Keratinocyte (primary cell): ENCODE measurements at regions not wholly inside any gene's neighbourhood (a gene's known extent, or its start where the extent isn't known, plus 50 kb on each side); places are given as distances from the start of the nearest gene placed in this dataset.

Experiments
- DNase-seq: peaks from one replicate; pipeline ENCODE4 v3.0.0-alpha.2; 2011; ENCODE audit warnings: low read depth, missing footprints, low spot score
- FAIRE-seq: peaks from 2 replicates; lab custom pipeline; 2011; peaks lifted over from hg19 to GRCh38; lab: Jason Lieb, UNC
- H2AFZ ChIP-seq: 2 replicates; pipeline ENCODE4 v1.6.0; 2012; ENCODE audit warnings: low read length, control low read depth, inconsistent platforms; ENCODE audit not compliant: control insufficient read depth
- H3K27ac ChIP-seq: 2 replicates; pipeline ENCODE4 v1.5.1; 2011; ENCODE audit warnings: low read length; ENCODE audit not compliant: control insufficient read depth, insufficient read depth
- H3K27me3 ChIP-seq: 3 replicates; pipeline ENCODE4 v1.6.0; 2011; ENCODE audit warnings: low read length; ENCODE audit not compliant: control insufficient read depth, insufficient read depth; ENCODE audit errors: extremely low read depth
- H3K36me3 ChIP-seq, 2 experiments: 2 replicates in 1 of 2; 3 replicates in 1 of 2; pipeline ENCODE4 v1.5.1; 2011; ENCODE audit warnings: low read length in 2 of 2, mild to moderate bottlenecking in 1 of 2; ENCODE audit not compliant: control insufficient read depth in 2 of 2, insufficient read depth in 2 of 2; ENCODE audit errors: extremely low read depth in 1 of 2
- H3K4me1 ChIP-seq: 3 replicates; pipeline ENCODE4 v1.5.1; 2011; ENCODE audit warnings: low read length; ENCODE audit not compliant: control insufficient read depth, insufficient read depth; ENCODE audit errors: extremely low read depth
- H3K4me2 ChIP-seq: 3 replicates; pipeline ENCODE4 v1.6.0; 2011; ENCODE audit warnings: low read depth, low read length; ENCODE audit not compliant: control insufficient read depth, insufficient read depth; ENCODE audit errors: extremely low read depth
- H3K4me3 ChIP-seq, 3 experiments: fragments of 200-600 bp in 1 of 3; sonication (generic) in 1 of 3; 2 replicates in 2 of 3; 3 replicates in 1 of 3; pipeline ENCODE4 v1.5.1; 2011 to 2016; ENCODE audit warnings: low read length in 3 of 3, mild to moderate bottlenecking in 3 of 3, control low read depth in 2 of 3, inconsistent platforms in 1 of 3, low read depth in 1 of 3, mixed read lengths in 1 of 3, mixed run types in 1 of 3, moderate library complexity in 1 of 3; ENCODE audit not compliant: control insufficient read depth in 2 of 3, insufficient read depth in 2 of 3; ENCODE audit errors: extremely low read depth in 1 of 3
- H3K79me2 ChIP-seq: 2 replicates; pipeline ENCODE4 v1.6.0; 2012; ENCODE audit warnings: low read length; ENCODE audit not compliant: control insufficient read depth, insufficient read depth
- H3K9ac ChIP-seq: 3 replicates; pipeline ENCODE4 v1.6.0; 2011; ENCODE audit warnings: low read length; ENCODE audit not compliant: control insufficient read depth, insufficient read depth; ENCODE audit errors: extremely low read depth
- H3K9me1 ChIP-seq: 3 replicates; pipeline ENCODE4 v1.6.0; 2011; ENCODE audit warnings: low read length; ENCODE audit not compliant: control insufficient read depth, insufficient read depth; ENCODE audit errors: extremely low read depth
- H3K9me3 ChIP-seq: 2 replicates; pipeline ENCODE4 v1.5.1; 2012; ENCODE audit warnings: low read depth, low read length; ENCODE audit not compliant: control insufficient read depth
- H4K20me1 ChIP-seq: 3 replicates; pipeline ENCODE4 v1.6.0; 2011; ENCODE audit warnings: low read length; ENCODE audit not compliant: control insufficient read depth, insufficient read depth; ENCODE audit errors: extremely low read depth
- CTCF ChIP-seq, 3 experiments: IDR thresholded peaks in 1 of 3; conservative IDR thresholded peaks in 1 of 3; optimal IDR thresholded peaks in 1 of 3; 2 replicates in 2 of 3; 3 replicates in 1 of 3; pipeline versions ENCODE3 to v1.5.1; 2011; ENCODE audit warnings: low read length in 3 of 3, mild to moderate bottlenecking in 3 of 3, moderate library complexity in 2 of 3, control low read depth in 1 of 3, inconsistent platforms in 1 of 3; ENCODE audit not compliant: insufficient read depth in 2 of 3; ENCODE audit errors: extremely low read depth in 1 of 3
- EZH2 ChIP-seq: IDR thresholded peaks from one replicate; pipeline ENCODE4 v1.6.1; 2012; ENCODE audit warnings: inconsistent platforms, mild to moderate bottlenecking, low read length, moderate library complexity
- dilution Hi-C: fragments of 300-500 bp; cut with MboI; formaldehyde crosslinking; loops from one replicate; pipeline ENCODE4 v1.7.0; 2020; ENCODE audit warnings: low sequenced_read_pairs; ENCODE audit not compliant: extremely low pct_ligation_motif_present

- dilution Hi-C loops, result loop anchor here (25.0 kb wide), 1 partner anchor 444 kb away; no protein-coding TSS in a partner anchor
- Histone ChIP-seq H3K36me3 (no peaks in the 10 kb centered on the region), H3K9me1 (no peaks in the 10 kb centered on the region), H3K27me3 (no peaks in the 10 kb centered on the region), H2AFZ (no peak overlapping the region), H3K79me2 (no peaks in the 10 kb centered on the region), H3K9ac (no peak overlapping the region), H3K4me2 (no peak overlapping the region), H3K4me3 (no peak overlapping the region), H3K4me1 (no peaks in the 10 kb centered on the region), H3K9me3 (no peaks in the 10 kb centered on the region), H3K27ac (no peak overlapping the region), H4K20me1 (no peaks in the 10 kb centered on the region)
- DNase-seq, result no peak
- no peak for FAIRE-seq
- TF ChIP-seq EZH2 (no peak), CTCF (optimal IDR thresholded peaks at IDR 0.05 in 1 of 3, IDR thresholded peaks at IDR 0.05 in 1 of 3, conservative IDR thresholded peaks at IDR 0.05 in 1 of 3; ENCODE audit: extremely low read depth in 1 of 3, insufficient read depth in 2 of 3, low read length in 3 of 3) (no peak)
These were observed 606.0 kb downstream of the ARL4A start for GRCh38 chr7:13293264-13294002.

- Histone ChIP-seq H4K20me1 (no peaks in the 10 kb centered on the region), H3K9me1 (no peaks in the 10 kb centered on the region), H3K4me2 (no peak overlapping the region), H3K4me1 (no peaks in the 10 kb centered on the region), H3K36me3 (no peaks in the 10 kb centered on the region), H2AFZ (no peak overlapping the region), H3K27me3 (no peaks in the 10 kb centered on the region), H3K4me3 (no peak overlapping the region), H3K27ac (no peak overlapping the region), H3K79me2 (no peaks in the 10 kb centered on the region), H3K9ac (no peak overlapping the region), H3K9me3 (no peaks in the 10 kb centered on the region)
- TF ChIP-seq CTCF (optimal IDR thresholded peaks at IDR 0.05 in 1 of 3, IDR thresholded peaks at IDR 0.05 in 1 of 3, conservative IDR thresholded peaks at IDR 0.05 in 1 of 3; ENCODE audit: extremely low read depth in 1 of 3, insufficient read depth in 2 of 3, low read length in 3 of 3) (no peak), EZH2 (no peak)
- no peak for DNase-seq
- FAIRE-seq, result no peak
- dilution Hi-C loops, result no loop called here
These were observed 619.6 kb downstream of the ARL4A start for GRCh38 chr7:13307040-13307439.
